Mesenchymal stem cell (in vitro differentiated cells and primary cell): ENCODE measurements at regions not wholly inside any gene's neighbourhood (a gene's known extent, or its start where the extent isn't known, plus 50 kb on each side); places are given as distances from the start of the nearest gene placed in this dataset.
"Not testable (repeated sequence)": the region's sequence is repeated elsewhere in the genome, so short reads cannot be mapped to it uniquely, and the experiment has no call there.

Experiments used
- DNase-seq: peaks from one replicate; pipeline ENCODE4 v3.0.0-alpha.2; 2013
- H2AFZ ChIP-seq: one replicate; pipeline ENCODE4 v1.6.1; 2013; ENCODE audit warnings: low read depth, mild to moderate bottlenecking, control low read depth, inconsistent platforms, low read length, moderate library complexity
- H2AK5ac ChIP-seq: 2 replicates; pipeline ENCODE4 v1.6.1; 2013; ENCODE audit warnings: low read length, moderate library complexity, mild to moderate bottlenecking, inconsistent platforms; ENCODE audit not compliant: severe bottlenecking
- H2BK120ac ChIP-seq: one replicate; pipeline ENCODE4 v1.6.1; 2013; ENCODE audit warnings: low read depth, mild to moderate bottlenecking, inconsistent platforms, low read length, moderate library complexity
- H2BK12ac ChIP-seq, 2 experiments: one replicate each; pipeline ENCODE4 v1.6.1; 2013; ENCODE audit warnings: inconsistent platforms in 2 of 2, low read length in 2 of 2, mild to moderate bottlenecking in 2 of 2, moderate library complexity in 2 of 2, control low read depth in 1 of 2
- H2BK15ac ChIP-seq: one replicate; pipeline ENCODE4 v1.6.1; 2013; ENCODE audit warnings: mild to moderate bottlenecking, low read depth, inconsistent platforms; ENCODE audit not compliant: poor library complexity, severe bottlenecking
- H2BK5ac ChIP-seq: 2 replicates; pipeline ENCODE4 v1.6.1; 2013; ENCODE audit warnings: low read depth, mild to moderate bottlenecking, low read length, control low read depth, inconsistent platforms; ENCODE audit not compliant: poor library complexity, severe bottlenecking
- H3K14ac ChIP-seq, 2 experiments: one replicate each; pipeline ENCODE4 v1.6.1; 2013; ENCODE audit warnings: inconsistent platforms in 2 of 2, low read length in 2 of 2, control low read depth in 1 of 2, mild to moderate bottlenecking in 1 of 2, moderate library complexity in 1 of 2
- H3K18ac ChIP-seq, 2 experiments: one replicate each; pipeline ENCODE4 v1.6.1; 2013; ENCODE audit warnings: inconsistent platforms in 2 of 2, low read length in 2 of 2, control low read depth in 1 of 2, low read depth in 1 of 2, mild to moderate bottlenecking in 1 of 2
- H3K23ac ChIP-seq, 2 experiments: one replicate each; pipeline ENCODE4 v1.6.1; 2013; ENCODE audit warnings: inconsistent platforms in 2 of 2, low read length in 2 of 2, mild to moderate bottlenecking in 2 of 2, moderate library complexity in 2 of 2, control low read depth in 1 of 2
- H3K27ac ChIP-seq: 2 replicates; pipeline ENCODE4 v1.5.1; 2013; ENCODE audit warnings: mild to moderate bottlenecking, moderate library complexity, low read length, control low read depth, inconsistent platforms; ENCODE audit not compliant: poor library complexity, severe bottlenecking
- H3K27me3 ChIP-seq, 2 experiments: 2 replicates each; pipeline versions ENCODE4 v1.6.1 to v1.7.0; 2013; ENCODE audit warnings: low read length in 2 of 2, mild to moderate bottlenecking in 2 of 2, moderate library complexity in 2 of 2, control low read depth in 1 of 2, inconsistent platforms in 1 of 2; ENCODE audit not compliant: control insufficient read depth in 1 of 2, insufficient read depth in 1 of 2
- H3K36me3 ChIP-seq, 2 experiments: 2 replicates each; pipeline versions ENCODE4 v1.6.1 to v1.7.0; 2013; ENCODE audit warnings: low read length in 2 of 2, control low read depth in 1 of 2, inconsistent platforms in 1 of 2, low read depth in 1 of 2, mild to moderate bottlenecking in 1 of 2; ENCODE audit not compliant: insufficient read depth in 2 of 2, control insufficient read depth in 1 of 2
- H3K4ac ChIP-seq, 2 experiments: one replicate each; pipeline ENCODE4 v1.6.1; 2013; ENCODE audit warnings: inconsistent platforms in 2 of 2, low read length in 2 of 2, mild to moderate bottlenecking in 2 of 2, moderate library complexity in 2 of 2, control low read depth in 1 of 2, low read depth in 1 of 2
- H3K4me1 ChIP-seq: 2 replicates; pipeline ENCODE4 v1.6.1; 2013; ENCODE audit warnings: low read depth, low read length, control low read depth; ENCODE audit not compliant: control insufficient read depth, insufficient read depth
- H3K4me2 ChIP-seq: 2 replicates; pipeline ENCODE4 v1.6.1; 2013; ENCODE audit warnings: low read length, mild to moderate bottlenecking, inconsistent platforms; ENCODE audit not compliant: poor library complexity, severe bottlenecking
- H3K4me3 ChIP-seq, 2 experiments: 2 replicates each; pipeline versions ENCODE4 v1.5.1 to v1.7.0; 2013; ENCODE audit warnings: low read length in 2 of 2, mild to moderate bottlenecking in 2 of 2, control low read depth in 1 of 2, low read depth in 1 of 2; ENCODE audit not compliant: insufficient read depth in 1 of 2
- H3K79me1 ChIP-seq: replicated peaks from 2 replicates; pipeline ENCODE4 v1.6.1; 2013; ENCODE audit warnings: mild to moderate bottlenecking, control low read depth, low read length, inconsistent platforms; ENCODE audit not compliant: poor library complexity, severe bottlenecking
- H3K9ac ChIP-seq: 2 replicates; pipeline ENCODE4 v1.7.0; 2013; ENCODE audit warnings: mild to moderate bottlenecking, low read length, moderate library complexity
- H3K9me3 ChIP-seq: 2 replicates; pipeline ENCODE4 v1.7.0; 2013; ENCODE audit warnings: mild to moderate bottlenecking, low read length; ENCODE audit not compliant: control insufficient read depth
- H4K8ac ChIP-seq: one replicate; pipeline ENCODE4 v1.6.1; 2013; ENCODE audit warnings: inconsistent platforms, mild to moderate bottlenecking, low read length, moderate library complexity
- H4K91ac ChIP-seq: one replicate; pipeline ENCODE4 v1.6.1; 2013; ENCODE audit warnings: mild to moderate bottlenecking, low read length, inconsistent platforms
- WGBS: methylation state at CpG from one replicate; pipeline ENCODE4 v1.1.7; 2013; ENCODE audit warnings: mixed read lengths; 5-methylcytosine and 5-hydroxymethylcytosine counted together

GRCh38 chr2:85969367-85969766 is 80.6 kb upstream of the ST3GAL5 start:
- DNase-seq, H3K79me1 ChIP-seq, H2BK120ac ChIP-seq, H2BK5ac ChIP-seq, H2AFZ ChIP-seq, H3K4me2 ChIP-seq, H3K9ac ChIP-seq, H4K91ac ChIP-seq, H3K23ac ChIP-seq, H3K36me3 ChIP-seq, H2BK15ac ChIP-seq, H3K9me3 ChIP-seq, H3K14ac ChIP-seq, H2BK12ac ChIP-seq, H3K4me3 ChIP-seq, H2AK5ac ChIP-seq, H4K8ac ChIP-seq, H3K4ac ChIP-seq, H3K27ac ChIP-seq, H3K4me1 ChIP-seq, H3K27me3 ChIP-seq, H3K18ac ChIP-seq: not testable (repeated sequence)
- 100% methylated on average over 1 of the region's 6 CpGs for WGBS

DNA sequence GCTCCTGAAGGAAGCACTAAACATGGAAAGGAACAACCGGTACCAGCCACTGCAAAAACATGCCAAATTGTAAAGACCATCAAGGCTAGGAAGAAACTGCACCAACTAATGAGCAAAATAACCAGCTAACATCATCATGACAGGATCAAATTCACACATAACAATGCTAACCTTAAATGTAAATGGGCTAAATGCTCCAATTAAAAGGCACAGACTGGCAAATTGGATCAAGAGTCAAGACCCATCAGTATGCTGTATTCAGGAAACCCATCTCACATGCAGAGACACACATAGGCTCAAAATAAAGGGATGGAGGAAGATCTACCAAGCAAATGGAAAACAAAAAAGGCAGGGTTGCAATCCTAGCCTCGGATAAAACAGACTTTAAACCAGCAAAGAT is 77.0 kb upstream of the ST3GAL5 start:
- H3K27ac ChIP-seq, H3K9ac ChIP-seq, H3K18ac ChIP-seq, H3K4me2 ChIP-seq, H3K79me1 ChIP-seq, H2BK120ac ChIP-seq, H3K36me3 ChIP-seq, H4K91ac ChIP-seq, H2AFZ ChIP-seq, H3K27me3 ChIP-seq, DNase-seq, H3K4ac ChIP-seq, H3K14ac ChIP-seq, H2AK5ac ChIP-seq, H3K4me3 ChIP-seq, H2BK5ac ChIP-seq, H2BK12ac ChIP-seq, H4K8ac ChIP-seq, H3K23ac ChIP-seq, H2BK15ac ChIP-seq, H3K4me1 ChIP-seq, H3K9me3 ChIP-seq: not testable (repeated sequence)
- WGBS = 50% methylated on average over 1 of the region's 2 CpGs

- not testable (repeated sequence) for H3K9ac ChIP-seq, H3K14ac ChIP-seq, H3K9me3 ChIP-seq, H4K91ac ChIP-seq, H2BK15ac ChIP-seq, H2BK5ac ChIP-seq, H4K8ac ChIP-seq, H3K36me3 ChIP-seq, H3K23ac ChIP-seq, DNase-seq, H3K4me3 ChIP-seq, H3K27ac ChIP-seq, H3K27me3 ChIP-seq, H3K79me1 ChIP-seq, H3K4me2 ChIP-seq, H2BK120ac ChIP-seq, H2AFZ ChIP-seq, H2AK5ac ChIP-seq, H3K18ac ChIP-seq, H3K4ac ChIP-seq, H2BK12ac ChIP-seq, H3K4me1 ChIP-seq
- WGBS = 93% methylated on average over 16 of the region's 16 CpGs
Observed at GRCh38 chr2:85963747-85964418, 75.1 kb upstream of the ST3GAL5 start.

DNA sequence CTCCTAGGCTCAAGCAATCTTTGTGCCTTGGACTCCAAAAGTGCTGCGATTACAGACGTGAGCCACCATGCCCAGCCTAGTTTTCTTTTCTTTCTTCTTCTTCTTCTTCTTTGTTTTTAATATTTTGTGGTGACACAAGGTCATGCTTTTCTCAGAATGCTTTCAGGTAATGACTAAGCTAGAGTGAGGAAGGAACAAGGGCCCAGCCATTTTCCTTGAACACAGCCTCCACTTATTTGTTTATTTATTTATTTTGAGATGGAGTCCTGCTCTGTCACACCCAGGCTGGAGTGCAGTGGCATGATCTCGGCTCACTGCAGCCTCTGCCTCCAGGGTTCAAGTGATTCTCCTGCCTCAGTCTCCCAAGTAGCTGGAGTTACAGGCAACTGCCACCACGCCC is 74.3 kb upstream of the ST3GAL5 start:
- Histone ChIP-seq H3K14ac (no peak overlapping the region), H2AK5ac (no peak overlapping the region), H3K4me1 (peaks cover 2% of the 10 kb centered on the region), H2BK12ac (no peak overlapping the region), H3K4ac (no peak overlapping the region), H3K4me2 (no peak overlapping the region), H3K23ac (no peak overlapping the region), H3K18ac (no peak overlapping the region), H2BK15ac (no peak overlapping the region), H3K79me1 (no peaks in the 10 kb centered on the region), H3K9me3 (peaks cover 6% of the 10 kb centered on the region), H2BK120ac (no peak overlapping the region), H3K9ac (no peak overlapping the region), H2BK5ac (no peak overlapping the region), H3K4me3 (no peak overlapping the region), H2AFZ (no peak overlapping the region), H3K27ac (no peak overlapping the region), H3K36me3 (peaks cover 0 to 4% of the 10 kb centered on the region in 2 experiments), H3K27me3 (no peaks in the 10 kb centered on the region), H4K8ac (no peak overlapping the region), H4K91ac (no peak overlapping the region)
- no peak for DNase-seq
- WGBS = 93% methylated on average over 3 of the region's 4 CpGs
